ENCODE measurements at regions not wholly inside any gene's neighbourhood (a gene's known extent, or its start where the extent isn't known, plus 50 kb on each side); places are given as distances from the start of the nearest gene placed in this dataset.
A peak's percentile ranks its signal among the peaks of the same experiment; 100 is the strongest.

- no peak for FAIRE-seq
- no peaks in the 10 kb centered on the region for H3K27me3 ChIP-seq (ENCODE audit: control insufficient read depth in 3 of 3, insufficient read depth in 3 of 3, low read length in 3 of 3)
- peaks cover 0 to 6% of the 10 kb centered on the region in 2 donors for H3K9me3 ChIP-seq (ENCODE audit: control insufficient read depth in 2 of 2, insufficient read depth in 1 of 2, low read depth in 1 of 2, low read length in 1 of 2)
- no peak overlapping the region for H3K4me3 ChIP-seq (ENCODE audit: low read depth in 1 of 3, low read length in 3 of 3)
- H3K4me1 ChIP-seq (ENCODE audit: control insufficient read depth in 3 of 3, insufficient read depth in 2 of 3, low read depth in 1 of 3, low read length in 2 of 3), result no peaks in the 10 kb centered on the region
- H3K27ac ChIP-seq (ENCODE audit: low read depth in 1 of 3, low read length in 2 of 3), result no peak overlapping the region
- no peaks in the 10 kb centered on the region for H3K36me3 ChIP-seq (ENCODE audit: control insufficient read depth in 3 of 3, insufficient read depth in 2 of 3, low read depth in 1 of 3, low read length in 3 of 3)
- peak in 1 of 2 donors; percentile 52 for DNase-seq
Observed at GRCh38 chr2:62374301-62375112, 131.5 kb downstream of the TMEM17 start.

GRCh38 chr2:62372824-62373223 lies 133.2 kb downstream of the TMEM17 start:
- no peaks in the 10 kb centered on the region for H3K27me3 ChIP-seq (ENCODE audit: control insufficient read depth in 3 of 3, insufficient read depth in 3 of 3, low read length in 3 of 3)
- H3K9me3 ChIP-seq (ENCODE audit: control insufficient read depth in 2 of 2, insufficient read depth in 1 of 2, low read depth in 1 of 2, low read length in 1 of 2), result peaks cover 0 to 9% of the 10 kb centered on the region in 2 donors
- FAIRE-seq, result no peak
- no peaks in the 10 kb centered on the region for H3K4me1 ChIP-seq (ENCODE audit: control insufficient read depth in 3 of 3, insufficient read depth in 2 of 3, low read depth in 1 of 3, low read length in 2 of 3)
- H3K27ac ChIP-seq (ENCODE audit: low read depth in 1 of 3, low read length in 2 of 3), result no peak overlapping the region
- H3K36me3 ChIP-seq (ENCODE audit: control insufficient read depth in 3 of 3, insufficient read depth in 2 of 3, low read depth in 1 of 3, low read length in 3 of 3), result no peaks in the 10 kb centered on the region
- 96 to 98% (median 97%) methylated on average over 7 of the region's 7 CpGs for WGBS, 3 donors
- DNase-seq, result no peak
- H3K4me3 ChIP-seq (ENCODE audit: low read depth in 1 of 3, low read length in 3 of 3), result no peak overlapping the region

GRCh38 chr2:62370321-62371250 lies 135.4 kb downstream of the TMEM17 start:
- DNase-seq, result no peak
- Histone ChIP-seq H3K4me3 (ENCODE audit: low read depth in 1 of 3, low read length in 3 of 3) (no peak overlapping the region), H3K27me3 (ENCODE audit: control insufficient read depth in 3 of 3, insufficient read depth in 3 of 3, low read length in 3 of 3) (no peaks in the 10 kb centered on the region), H3K9me3 (ENCODE audit: control insufficient read depth in 2 of 2, insufficient read depth in 1 of 2, low read depth in 1 of 2, low read length in 1 of 2) (peaks cover 0 to 9% of the 10 kb centered on the region in 2 donors), H3K27ac (ENCODE audit: low read depth in 1 of 3, low read length in 2 of 3) (no peak overlapping the region), H3K4me1 (ENCODE audit: control insufficient read depth in 3 of 3, insufficient read depth in 2 of 3, low read depth in 1 of 3, low read length in 2 of 3) (no peaks in the 10 kb centered on the region), H3K36me3 (ENCODE audit: control insufficient read depth in 3 of 3, insufficient read depth in 2 of 3, low read depth in 1 of 3, low read length in 3 of 3) (no peaks in the 10 kb centered on the region)
- WGBS, 3 donors, result 92 to 96% (median 92%) methylated on average over 3 of the region's 3 CpGs
- no peak for FAIRE-seq

- Histone ChIP-seq H3K36me3 (ENCODE audit: control insufficient read depth in 3 of 3, insufficient read depth in 2 of 3, low read depth in 1 of 3, low read length in 3 of 3) (no peaks in the 10 kb centered on the region), H3K27me3 (ENCODE audit: control insufficient read depth in 3 of 3, insufficient read depth in 3 of 3, low read length in 3 of 3) (no peaks in the 10 kb centered on the region), H3K9me3 (ENCODE audit: control insufficient read depth in 2 of 2, insufficient read depth in 1 of 2, low read depth in 1 of 2, low read length in 1 of 2) (peaks cover 0 to 9% of the 10 kb centered on the region in 2 donors), H3K4me3 (ENCODE audit: low read depth in 1 of 3, low read length in 3 of 3) (no peak overlapping the region), H3K27ac (ENCODE audit: low read depth in 1 of 3, low read length in 2 of 3) (no peak overlapping the region), H3K4me1 (ENCODE audit: control insufficient read depth in 3 of 3, insufficient read depth in 2 of 3, low read depth in 1 of 3, low read length in 2 of 3) (no peaks in the 10 kb centered on the region)
- WGBS, 3 donors, result 44 to 62% (median 48%) methylated on average over 4 of the region's 4 CpGs
- DNase-seq, result peak; percentile 20 to 32
- no peak for FAIRE-seq
Observed at GRCh38 chr2:62369541-62370202, 136.3 kb downstream of the TMEM17 start.

GRCh38 chr2:62364791-62365528 lies 141.0 kb downstream of the TMEM17 start:
- FAIRE-seq (no peak), DNase-seq (no peak)
- Histone ChIP-seq H3K4me1 (ENCODE audit: control insufficient read depth in 3 of 3, insufficient read depth in 2 of 3, low read depth in 1 of 3, low read length in 2 of 3) (peaks cover 0 to 2% (median 0%) of the 10 kb centered on the region in 3 donors), H3K27me3 (ENCODE audit: control insufficient read depth in 3 of 3, insufficient read depth in 3 of 3, low read length in 3 of 3) (no peaks in the 10 kb centered on the region), H3K27ac (ENCODE audit: low read depth in 1 of 3, low read length in 2 of 3) (no peak overlapping the region), H3K36me3 (ENCODE audit: control insufficient read depth in 3 of 3, insufficient read depth in 2 of 3, low read depth in 1 of 3, low read length in 3 of 3) (no peaks in the 10 kb centered on the region), H3K9me3 (ENCODE audit: control insufficient read depth in 2 of 2, insufficient read depth in 1 of 2, low read depth in 1 of 2, low read length in 1 of 2) (peaks cover 0 to 13% of the 10 kb centered on the region in 2 donors), H3K4me3 (ENCODE audit: low read depth in 1 of 3, low read length in 3 of 3) (no peak overlapping the region)
- 74 to 95% (median 83%) methylated on average over 11 of the region's 11 CpGs for WGBS, 3 donors

- FAIRE-seq (no peak), DNase-seq (no peak)
- peaks cover 0 to 2% (median 0%) of the 10 kb centered on the region in 3 donors for H3K4me1 ChIP-seq (ENCODE audit: control insufficient read depth in 3 of 3, insufficient read depth in 2 of 3, low read depth in 1 of 3, low read length in 2 of 3)
- H3K9me3 ChIP-seq (ENCODE audit: control insufficient read depth in 2 of 2, insufficient read depth in 1 of 2, low read depth in 1 of 2, low read length in 1 of 2), result peaks cover 0 to 10% of the 10 kb centered on the region in 2 donors
- WGBS, 3 donors, result 80 to 89% (median 84%) methylated on average over 5 of the region's 5 CpGs
- H3K27me3 ChIP-seq (ENCODE audit: control insufficient read depth in 3 of 3, insufficient read depth in 3 of 3, low read length in 3 of 3), result no peaks in the 10 kb centered on the region
- H3K4me3 ChIP-seq (ENCODE audit: low read depth in 1 of 3, low read length in 3 of 3), result no peak overlapping the region
- H3K27ac ChIP-seq (ENCODE audit: low read depth in 1 of 3, low read length in 2 of 3), result no peak overlapping the region
- H3K36me3 ChIP-seq (ENCODE audit: control insufficient read depth in 3 of 3, insufficient read depth in 2 of 3, low read depth in 1 of 3, low read length in 3 of 3), result no peaks in the 10 kb centered on the region
Observed at GRCh38 chr2:62363166-62363565, 142.8 kb downstream of the TMEM17 start.

GRCh38 chr2:62362561-62362960 lies 143.4 kb downstream of the TMEM17 start:
- no peak for FAIRE-seq
- peak; percentile 40 to 51 for DNase-seq
- H3K4me1 ChIP-seq (ENCODE audit: control insufficient read depth in 3 of 3, insufficient read depth in 2 of 3, low read depth in 1 of 3, low read length in 2 of 3), result peaks cover 0 to 2% (median 0%) of the 10 kb centered on the region in 3 donors
- no peak overlapping the region for H3K4me3 ChIP-seq (ENCODE audit: low read depth in 1 of 3, low read length in 3 of 3)
- no peak overlapping the region for H3K27ac ChIP-seq (ENCODE audit: low read depth in 1 of 3, low read length in 2 of 3)
- peaks cover 0 to 10% of the 10 kb centered on the region in 2 donors for H3K9me3 ChIP-seq (ENCODE audit: control insufficient read depth in 2 of 2, insufficient read depth in 1 of 2, low read depth in 1 of 2, low read length in 1 of 2)
- H3K27me3 ChIP-seq (ENCODE audit: control insufficient read depth in 3 of 3, insufficient read depth in 3 of 3, low read length in 3 of 3), result no peaks in the 10 kb centered on the region
- 41 to 75% (median 66%) methylated on average over 7 of the region's 7 CpGs for WGBS, 3 donors
- no peaks in the 10 kb centered on the region for H3K36me3 ChIP-seq (ENCODE audit: control insufficient read depth in 3 of 3, insufficient read depth in 2 of 3, low read depth in 1 of 3, low read length in 3 of 3)
